HS-27A (cell line): ENCODE measurements at regions not wholly inside any gene's neighbourhood (a gene's known extent, or its start where the extent isn't known, plus 50 kb on each side); places are given as distances from the start of the nearest gene placed in this dataset.

Experiments used
- DNase-seq: peaks from one replicate; pipeline ENCODE4 v3.0.0-alpha.2; 2012; ENCODE audit warnings: low read depth, missing footprints

GRCh38 chr5:63341442-63341841 lies 620.8 kb downstream of the HTR1A start:
- DNase-seq: no peak

GRCh38 chr5:63323926-63324325 lies 638.3 kb downstream of the HTR1A start:
- no peak for DNase-seq

- no peak for DNase-seq
Measured at GRCh38 chr5:63314551-63314950, 647.7 kb downstream of the HTR1A start.

GRCh38 chr5:63310644-63311043 lies 651.6 kb downstream of the HTR1A start:
- no peak for DNase-seq

GRCh38 chr5:63306909-63307308 lies 655.3 kb downstream of the HTR1A start:
- no peak for DNase-seq

GRCh38 chr5:63293317-63293716 lies 668.9 kb downstream of the HTR1A start:
- DNase-seq: no peak

GRCh38 chr5:63286724-63287123 lies 675.5 kb downstream of the HTR1A start:
- DNase-seq: no peak

- no peak for DNase-seq
Measured at GRCh38 chr5:63263411-63263810, 684.8 kb downstream of the LRRC70 start.

GRCh38 chr5:63262185-63262981 lies 683.8 kb downstream of the LRRC70 start:
- no peak for DNase-seq

- no peak for DNase-seq
Measured at GRCh38 chr5:63261695-63262094, 683.1 kb downstream of the LRRC70 start.

- no peak for DNase-seq
Measured at GRCh38 chr5:63255594-63255993, 677.0 kb downstream of the LRRC70 start.

- no peak for DNase-seq
Measured at GRCh38 chr5:63250939-63251338, 672.3 kb downstream of the LRRC70 start.

GRCh38 chr5:63249960-63250359 lies 671.3 kb downstream of the LRRC70 start:
- no peak for DNase-seq

- DNase-seq: no peak
Measured at GRCh38 chr5:63247651-63248050, 669.0 kb downstream of the LRRC70 start.

- no peak for DNase-seq
Measured at GRCh38 chr5:63245271-63245670, 666.7 kb downstream of the LRRC70 start.

GRCh38 chr5:63240063-63240755 lies 661.6 kb downstream of the LRRC70 start:
- no peak for DNase-seq

- no peak for DNase-seq
Measured at GRCh38 chr5:63233911-63234310, 655.3 kb downstream of the LRRC70 start.

- DNase-seq: no peak
Measured at GRCh38 chr5:63233361-63233760, 654.7 kb downstream of the LRRC70 start.

- DNase-seq: no peak
Measured at GRCh38 chr5:63230754-63231153, 652.1 kb downstream of the LRRC70 start.

- no peak for DNase-seq
Measured at GRCh38 chr5:63228154-63228553, 649.5 kb downstream of the LRRC70 start.

GRCh38 chr5:63220244-63220643 lies 641.6 kb downstream of the LRRC70 start:
- DNase-seq: no peak

- DNase-seq: no peak
Measured at GRCh38 chr5:63217422-63217821, 638.8 kb downstream of the LRRC70 start.

GRCh38 chr5:63213256-63213655 lies 634.6 kb downstream of the LRRC70 start:
- no peak for DNase-seq
